ENCODE measurements at regions not wholly inside any gene's neighbourhood (a gene's known extent, or its start where the extent isn't known, plus 50 kb on each side); places are given as distances from the start of the nearest gene placed in this dataset.

DNA sequence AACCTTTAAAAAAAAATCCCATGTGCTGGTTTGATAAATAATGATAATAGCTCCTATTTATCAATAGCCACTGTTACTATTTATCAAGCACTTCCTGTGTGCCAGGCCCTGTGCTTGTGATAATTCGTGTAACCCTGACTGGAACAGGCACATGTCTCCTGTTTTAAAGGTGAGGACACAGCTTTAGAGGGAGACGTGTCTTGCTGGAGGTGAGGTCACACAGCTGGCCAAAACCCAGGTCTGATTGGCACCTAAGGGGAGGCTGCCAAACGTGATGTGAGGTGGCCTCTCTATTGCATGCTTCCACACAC, 156.6 kb downstream of the VRK1 start:
- TF ChIP-seq POLR2A (IDR thresholded peaks at IDR 0.05) = no peak
- TF ChIP-seq, protein P1, sequence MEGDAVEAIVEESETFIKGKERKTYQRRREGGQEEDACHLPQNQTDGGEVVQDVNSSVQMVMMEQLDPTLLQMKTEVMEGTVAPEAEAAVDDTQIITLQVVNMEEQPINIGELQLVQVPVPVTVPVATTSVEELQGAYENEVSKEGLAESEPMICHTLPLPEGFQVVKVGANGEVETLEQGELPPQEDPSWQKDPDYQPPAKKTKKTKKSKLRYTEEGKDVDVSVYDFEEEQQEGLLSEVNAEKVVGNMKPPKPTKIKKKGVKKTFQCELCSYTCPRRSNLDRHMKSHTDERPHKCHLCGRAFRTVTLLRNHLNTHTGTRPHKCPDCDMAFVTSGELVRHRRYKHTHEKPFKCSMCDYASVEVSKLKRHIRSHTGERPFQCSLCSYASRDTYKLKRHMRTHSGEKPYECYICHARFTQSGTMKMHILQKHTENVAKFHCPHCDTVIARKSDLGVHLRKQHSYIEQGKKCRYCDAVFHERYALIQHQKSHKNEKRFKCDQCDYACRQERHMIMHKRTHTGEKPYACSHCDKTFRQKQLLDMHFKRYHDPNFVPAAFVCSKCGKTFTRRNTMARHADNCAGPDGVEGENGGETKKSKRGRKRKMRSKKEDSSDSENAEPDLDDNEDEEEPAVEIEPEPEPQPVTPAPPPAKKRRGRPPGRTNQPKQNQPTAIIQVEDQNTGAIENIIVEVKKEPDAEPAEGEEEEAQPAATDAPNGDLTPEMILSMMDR (IDR thresholded peaks at IDR 0.05) = no peak
